Kidney tubule cell (primary cell): ENCODE measurements at regions not wholly inside any gene's neighbourhood (a gene's known extent, or its start where the extent isn't known, plus 50 kb on each side); places are given as distances from the start of the nearest gene placed in this dataset.
"Not testable (repeated sequence)": the region's sequence is repeated elsewhere in the genome, so short reads cannot be mapped to it uniquely, and the experiment has no call there.

Experiments
- DNase-seq: peaks from one replicate; pipeline ENCODE4 v3.0.0-alpha.2; 2018; ENCODE audit warnings: low spot score

- DNase-seq: no peak
These were observed 109.3 kb downstream of the THBS2 start for GRCh38 chr6:169144356-169144755.

DNA sequence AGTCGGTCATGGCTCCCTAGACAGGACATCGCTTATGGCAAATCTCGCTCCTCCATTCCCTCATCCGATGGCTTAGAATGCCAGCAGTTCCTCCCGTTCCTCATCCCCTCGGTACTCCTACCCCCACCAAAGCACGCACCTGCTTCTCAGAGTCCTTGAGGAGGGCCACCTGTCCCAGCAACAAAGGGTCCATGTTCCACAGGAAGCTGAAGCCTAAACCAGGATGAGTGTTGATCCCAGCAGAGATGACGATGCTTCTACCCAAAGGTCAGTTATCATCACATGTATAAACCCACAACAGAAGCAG is 111.2 kb downstream of the THBS2 start:
- no peak for DNase-seq

DNA sequence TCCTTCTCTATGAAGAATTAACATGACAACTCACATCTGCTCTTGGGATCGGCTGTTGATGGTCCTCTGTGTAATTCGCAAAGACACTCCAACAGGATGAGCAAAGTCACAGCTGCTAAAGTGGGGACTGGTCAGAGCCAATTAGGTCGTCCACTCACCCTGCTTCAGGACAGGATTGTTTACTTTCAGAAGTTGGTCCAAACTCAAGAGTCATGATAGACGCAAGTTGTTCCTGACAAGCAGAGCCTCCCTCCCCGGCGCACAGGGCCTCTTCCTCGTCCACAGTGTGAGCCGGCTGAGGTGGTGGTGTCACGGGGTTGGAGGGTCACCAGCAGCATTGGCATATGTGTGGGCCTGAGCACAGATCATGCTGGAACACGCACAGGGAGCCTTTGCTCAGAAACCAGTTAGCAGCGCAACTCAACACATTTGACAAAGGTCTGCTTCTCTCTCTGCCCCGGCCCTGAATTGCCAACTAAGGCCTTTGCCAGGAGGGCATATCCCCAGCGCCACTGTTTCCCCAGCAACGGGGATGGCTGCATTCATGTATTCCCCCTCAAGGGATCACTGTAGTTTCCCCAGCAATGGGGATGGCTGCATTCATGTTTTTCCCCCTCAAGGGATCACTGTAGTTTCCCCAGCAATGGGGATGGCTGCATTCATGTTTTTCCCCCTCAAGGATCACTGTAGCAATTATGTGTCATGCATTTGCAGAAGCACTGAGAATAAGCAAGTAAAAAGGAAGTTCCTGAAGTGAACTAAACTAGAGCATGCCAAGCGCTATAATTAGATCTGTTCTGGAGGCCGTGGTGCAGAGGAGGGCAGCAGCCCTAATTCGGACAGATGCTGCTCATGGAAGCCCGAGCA is 111.7 kb downstream of the THBS2 start:
- DNase-seq: no peak

- DNase-seq: no peak
These were observed 112.6 kb downstream of the THBS2 start for GRCh38 chr6:169140986-169141495.

GRCh38 chr6:169139179-169139971 is 114.3 kb downstream of the THBS2 start:
- no peak for DNase-seq

- DNase-seq: no peak
These were observed 121.2 kb downstream of the THBS2 start for GRCh38 chr6:169132352-169132940.

GRCh38 chr6:169131390-169131789 is 122.3 kb downstream of the THBS2 start:
- no peak for DNase-seq

DNA sequence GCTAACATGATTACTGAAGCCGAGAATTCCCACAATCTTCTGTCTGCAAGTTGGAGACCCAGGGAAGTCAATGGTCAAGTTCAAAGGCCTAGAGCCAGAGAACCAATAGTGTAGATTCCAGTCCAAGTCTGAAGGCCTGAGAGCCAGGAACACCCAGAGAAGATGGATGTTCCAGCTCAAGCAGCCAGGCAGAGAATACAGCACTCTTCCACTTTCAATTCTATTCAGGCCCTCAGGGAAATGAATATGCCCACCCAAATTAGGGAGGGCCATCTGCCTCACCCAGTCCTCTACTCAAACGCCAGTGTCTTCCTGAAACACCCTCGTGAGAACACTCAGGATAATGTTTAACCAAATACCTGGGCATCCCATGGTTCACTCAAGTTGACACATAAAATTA is 123.5 kb downstream of the THBS2 start:
- DNase-seq: no peak

DNA sequence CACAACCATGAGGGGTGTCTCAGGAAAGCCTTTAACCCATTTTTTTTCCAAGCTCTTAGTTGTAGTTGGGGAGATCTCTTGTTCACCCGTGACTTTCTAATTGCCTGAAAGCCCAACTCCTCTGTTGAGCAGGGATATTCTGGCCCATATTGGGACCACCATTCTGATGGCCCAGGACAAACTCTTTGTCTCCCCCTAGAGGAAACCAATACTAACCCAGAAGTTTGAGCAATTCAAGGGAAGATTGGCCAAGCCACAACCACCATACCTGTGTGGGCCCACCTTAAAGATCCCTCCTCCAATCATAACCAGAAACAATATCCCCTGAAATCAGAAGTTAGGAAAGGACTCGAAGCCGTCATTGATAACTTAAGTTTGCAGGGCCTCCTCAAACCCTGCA is 132.6 kb downstream of the THBS2 start:
- no peak for DNase-seq

- no peak for DNase-seq
These were observed 134.0 kb downstream of the THBS2 start for GRCh38 chr6:169119669-169120068.

DNA sequence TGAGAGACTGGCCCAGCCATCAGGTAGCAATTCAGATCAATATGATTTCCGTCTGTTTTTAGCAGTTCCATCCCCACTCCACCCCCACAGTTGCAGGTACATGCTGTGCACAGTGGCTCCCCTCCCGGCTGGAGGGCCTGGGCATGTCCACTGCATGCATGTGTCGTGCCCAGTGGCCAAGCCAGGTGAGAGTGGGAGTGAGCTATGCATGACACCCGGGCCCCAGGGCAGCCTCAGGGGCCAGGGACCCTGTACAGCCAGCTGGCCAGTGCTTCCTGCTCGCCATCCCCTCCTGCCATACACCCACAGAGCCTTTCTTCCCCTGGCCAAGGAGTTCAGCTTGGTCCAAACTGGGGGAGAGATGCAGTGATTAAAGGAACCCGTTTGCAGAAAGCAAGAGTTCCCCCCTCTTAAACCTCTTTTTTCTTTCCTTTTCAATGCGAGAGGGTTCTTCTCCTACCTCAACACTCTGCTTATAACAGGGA is 135.3 kb downstream of the THBS2 start:
- no peak for DNase-seq

DNA sequence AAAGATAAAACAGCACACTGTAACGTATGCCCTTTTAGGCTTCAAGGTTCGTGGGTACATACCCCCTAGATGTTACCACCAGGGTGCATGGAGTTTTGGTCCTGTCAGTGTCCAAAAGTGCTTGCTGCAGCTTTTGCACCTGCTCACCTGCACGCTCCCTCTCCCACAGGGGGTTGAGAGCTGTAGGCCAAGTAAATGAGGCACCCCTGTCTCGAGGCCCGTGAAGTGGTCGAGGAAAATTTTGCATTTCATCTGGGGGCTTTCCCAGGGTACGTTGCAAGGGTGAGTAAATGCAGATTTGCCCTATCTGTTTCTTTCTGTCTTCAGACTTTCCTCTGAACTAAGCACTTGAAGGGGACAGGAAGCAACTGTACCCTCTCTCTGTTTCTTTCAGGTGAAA is 136.0 kb downstream of the THBS2 start:
- DNase-seq: no peak

DNA sequence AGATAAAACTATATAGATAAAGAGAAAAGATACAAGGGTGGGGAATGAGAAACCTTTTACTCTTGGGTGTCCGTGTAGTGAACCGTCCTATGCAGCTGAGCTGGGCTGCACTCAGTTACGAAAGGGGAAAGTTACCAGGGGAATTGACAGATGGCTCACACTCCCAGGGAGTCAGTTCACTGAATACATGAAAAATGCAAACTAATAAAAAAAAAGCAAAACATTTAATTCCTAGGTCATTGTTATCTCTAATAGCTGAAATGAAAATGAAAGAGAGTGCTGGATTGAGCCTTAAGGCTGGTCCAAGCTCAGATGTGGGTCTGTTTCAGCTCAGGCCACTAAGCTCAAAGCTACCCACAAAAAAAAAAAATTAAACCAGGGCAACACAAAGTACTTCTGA is 138.0 kb downstream of the THBS2 start:
- no peak for DNase-seq

DNA sequence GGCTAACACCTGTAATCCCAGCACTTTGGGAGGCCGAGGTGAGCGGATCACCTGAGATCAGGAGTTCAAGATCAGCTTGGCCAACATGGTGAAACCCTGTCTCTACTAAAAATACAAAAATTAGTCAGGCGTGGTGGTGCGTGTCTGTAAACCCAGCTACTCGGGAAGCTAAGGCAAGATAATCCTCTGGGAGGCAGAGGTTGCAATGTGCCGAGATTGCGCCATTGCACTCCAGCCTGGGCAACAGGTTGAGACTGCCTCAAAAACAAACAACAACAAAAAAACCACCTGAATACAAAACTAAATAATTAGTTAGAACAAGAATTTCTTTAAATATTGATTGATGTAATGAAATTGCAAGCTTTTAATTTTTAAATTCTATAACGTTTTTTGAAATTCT is 139.0 kb downstream of the THBS2 start:
- DNase-seq: not testable (repeated sequence)

DNA sequence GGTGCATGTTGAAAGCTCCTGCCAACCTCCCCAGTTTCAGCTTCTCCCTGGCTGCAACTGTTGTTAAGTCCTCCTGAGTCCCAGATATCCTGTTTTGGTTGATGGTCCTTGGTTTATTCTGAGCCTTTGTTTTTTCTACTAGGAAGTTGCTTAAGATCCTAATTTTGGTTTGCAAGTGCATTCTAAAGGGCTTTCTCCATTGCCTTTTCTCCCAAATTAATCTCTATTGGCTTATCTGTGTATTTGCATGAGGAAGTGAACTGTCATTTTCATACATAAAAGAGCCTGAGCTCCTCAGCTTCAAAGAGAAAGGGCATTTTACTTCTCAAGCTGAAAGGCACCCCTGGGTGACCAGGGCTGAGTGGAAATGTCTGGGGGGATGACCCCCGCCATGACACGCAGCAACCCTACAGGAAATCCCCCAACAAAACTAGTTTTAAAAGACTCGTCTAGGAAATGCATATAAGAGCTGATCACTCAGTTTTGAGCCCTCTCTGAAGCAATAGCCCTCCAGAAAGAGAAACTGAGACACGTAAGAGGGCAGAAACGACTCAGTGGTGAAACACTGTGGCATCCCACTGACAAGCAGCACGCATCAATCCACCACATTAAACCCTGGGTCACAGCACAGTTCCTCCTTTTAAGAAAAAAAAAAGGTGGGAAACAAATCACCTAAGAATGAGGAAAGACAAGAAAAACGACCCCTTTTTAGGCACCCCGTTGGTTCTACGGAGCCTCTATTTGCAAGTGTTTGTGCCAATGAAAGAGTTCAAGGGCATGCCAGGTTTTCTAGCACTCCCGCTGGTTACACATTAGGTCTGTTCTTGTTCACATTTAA is 140.9 kb downstream of the THBS2 start:
- no peak for DNase-seq

DNA sequence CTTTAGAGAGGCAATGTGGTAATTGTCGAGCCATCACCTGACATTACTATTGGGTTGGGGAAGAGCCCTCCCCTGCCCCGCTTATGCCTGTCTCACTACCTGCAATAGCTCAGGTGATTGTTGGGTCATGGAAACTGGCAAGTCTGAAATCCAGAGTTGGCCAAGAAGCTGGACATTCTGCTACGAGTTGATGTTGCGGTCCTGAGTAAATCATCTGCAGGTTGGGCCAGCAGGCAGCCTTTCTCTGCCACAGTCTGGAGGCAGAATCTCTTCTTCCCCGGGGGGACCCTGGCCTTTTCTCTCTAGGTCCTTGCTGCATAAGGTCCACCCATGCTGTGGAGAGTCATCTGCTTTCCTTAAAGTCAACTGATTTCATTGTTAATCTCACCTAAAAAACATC is 142.4 kb downstream of the THBS2 start:
- DNase-seq: no peak

DNA sequence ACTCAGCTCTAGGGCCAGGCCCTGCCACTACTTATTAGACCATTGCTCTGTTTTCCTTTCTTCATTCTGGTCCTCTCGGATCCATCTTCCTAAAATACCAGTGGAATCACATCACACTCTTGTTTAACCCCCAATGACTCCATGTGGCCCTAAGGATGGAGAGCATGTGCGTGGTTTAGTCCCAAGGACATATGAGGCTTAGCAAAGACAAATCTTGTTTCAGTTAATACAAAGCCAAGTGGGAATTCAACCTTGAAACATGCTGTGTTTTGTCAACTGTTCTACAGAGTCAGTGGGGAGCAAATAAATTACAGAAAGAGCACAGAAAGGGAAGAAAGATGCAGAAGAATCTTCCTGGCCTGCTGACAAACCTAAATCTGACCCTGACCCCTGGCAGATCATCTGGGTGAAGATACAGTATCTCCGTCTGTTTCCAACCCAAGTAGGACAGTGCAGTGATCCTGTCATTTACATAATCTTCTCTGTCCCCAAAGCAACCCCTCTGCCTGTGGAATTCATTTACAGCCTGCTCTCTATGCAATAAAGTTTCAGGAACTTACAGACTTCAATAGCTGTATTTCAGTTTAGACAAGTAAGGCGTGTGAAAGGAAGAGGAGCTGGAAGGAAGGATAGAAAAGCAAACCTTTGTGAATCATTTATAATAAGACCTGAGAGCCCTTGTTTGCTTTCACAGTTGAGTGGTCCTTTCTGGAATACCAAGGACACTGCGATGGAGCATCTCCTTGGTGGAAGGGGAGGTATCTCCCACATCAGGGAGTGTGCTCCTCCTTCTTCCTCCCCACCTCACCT is 144.0 kb downstream of the THBS2 start:
- DNase-seq: peak; percentile 49

DNA sequence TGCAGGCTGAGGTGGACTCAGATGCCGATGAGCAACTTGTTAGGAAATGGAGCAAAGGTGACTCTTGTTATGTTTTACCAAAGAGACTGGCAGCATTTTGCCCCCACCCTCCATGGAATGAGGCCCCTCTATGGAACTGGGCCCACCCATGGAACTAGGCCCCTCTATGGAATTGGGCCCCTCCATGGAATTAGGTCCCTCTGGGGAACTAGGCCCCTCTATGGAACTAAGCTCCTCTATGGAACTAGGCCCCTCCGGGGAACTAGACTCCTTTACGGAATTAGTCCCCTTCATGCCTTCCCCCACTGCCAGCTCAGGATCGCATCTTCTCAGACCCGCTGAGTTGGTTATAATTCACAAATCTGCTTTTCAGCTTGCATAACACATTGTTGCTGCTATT is 144.9 kb downstream of the THBS2 start:
- DNase-seq: no peak

DNA sequence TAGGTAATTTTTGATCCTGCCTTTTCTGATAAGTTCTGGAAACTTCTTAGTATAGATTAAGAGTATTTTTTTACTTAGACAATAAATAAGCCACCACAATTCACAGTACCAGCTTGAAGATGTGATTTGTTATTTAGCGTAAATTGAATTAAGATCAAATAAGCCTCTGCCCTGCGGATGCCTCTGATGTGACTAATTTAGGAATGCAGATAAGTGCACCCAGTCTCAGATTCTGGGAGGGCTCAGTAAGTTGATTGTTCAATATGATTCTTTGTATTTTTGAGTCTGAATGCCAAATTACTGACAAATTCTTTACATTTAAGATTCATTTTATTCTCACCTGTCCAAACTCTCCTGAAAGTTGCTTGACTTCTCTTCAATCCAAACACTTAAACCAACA is 147.5 kb downstream of the THBS2 start:
- no peak for DNase-seq

- DNase-seq: no peak
These were observed 151.7 kb downstream of the THBS2 start for GRCh38 chr6:169101981-169102380.
